ENCODE measurements at regions not wholly inside any gene's neighbourhood (a gene's known extent, or its start where the extent isn't known, plus 50 kb on each side); places are given as distances from the start of the nearest gene placed in this dataset.
A peak's percentile ranks its signal among the peaks of the same experiment; 100 is the strongest.

- ATAC-seq (no peak), DNase-seq (no peak)
- H3K4me3 ChIP-seq, result no peak overlapping the region
- intact Hi-C loops (cut with DNase I, micrococcal nuclease), result no loop called here
- no peaks in the 10 kb centered on the region for H3K36me3 ChIP-seq (ENCODE audit: low read depth)
- no peaks in the 10 kb centered on the region for H3K9me3 ChIP-seq
- no peak for TF ChIP-seq CTCF (IDR thresholded peaks at IDR 0.05)
- peaks cover 11% of the 10 kb centered on the region for H3K4me1 ChIP-seq (ENCODE audit: low read depth)
Observed at GRCh38 chr5:88144219-88145001, 124.2 kb downstream of the TMEM161B start.

- peaks cover 11% of the 10 kb centered on the region for H3K4me1 ChIP-seq (ENCODE audit: low read depth)
- no peak overlapping the region for H3K4me3 ChIP-seq
- intact Hi-C loops (cut with DNase I, micrococcal nuclease), result no loop called here
- DNase-seq, result no peak
- no peaks in the 10 kb centered on the region for H3K9me3 ChIP-seq
- H3K36me3 ChIP-seq (ENCODE audit: low read depth), result no peaks in the 10 kb centered on the region
- ATAC-seq, result no peak
- no peak for TF ChIP-seq CTCF (IDR thresholded peaks at IDR 0.05)
Observed at GRCh38 chr5:88143693-88144218, 124.9 kb downstream of the TMEM161B start.

GRCh38 chr5:88142886-88143692 is 125.6 kb downstream of the TMEM161B start:
- ATAC-seq, result no peak

GRCh38 chr5:88142636-88142885 is 126.1 kb downstream of the TMEM161B start:
- DNase-seq (no peak), ATAC-seq (no peak)
- Histone ChIP-seq H3K36me3 (ENCODE audit: low read depth) (no peaks in the 10 kb centered on the region), H3K9me3 (no peaks in the 10 kb centered on the region), H3K4me3 (no peak overlapping the region), H3K4me1 (ENCODE audit: low read depth) (peaks cover 11% of the 10 kb centered on the region)
- intact Hi-C loops (cut with DNase I, micrococcal nuclease), result no loop called here
- TF ChIP-seq CTCF (IDR thresholded peaks at IDR 0.05), result no peak

More at GRCh38 chr5:88142886-88143692, 125.6 kb downstream of the TMEM161B start:
- Histone ChIP-seq H3K4me1 (ENCODE audit: low read depth) (peaks cover 11% of the 10 kb centered on the region), H3K36me3 (ENCODE audit: low read depth) (no peaks in the 10 kb centered on the region), H3K4me3 (no peak overlapping the region), H3K9me3 (no peaks in the 10 kb centered on the region)
- intact Hi-C loops (cut with DNase I, micrococcal nuclease), result no loop called here
- no peak for DNase-seq
- TF ChIP-seq CTCF (IDR thresholded peaks at IDR 0.05), result no peak

GRCh38 chr5:88140856-88141752 is 127.5 kb downstream of the TMEM161B start:
- H3K4me1 ChIP-seq (ENCODE audit: low read depth), result peaks cover 11% of the 10 kb centered on the region
- TF ChIP-seq CTCF (IDR thresholded peaks at IDR 0.05), result peak; percentile 28
- peak; percentile 98 for ATAC-seq
- peak; percentile 89 to 94 (median 93) for DNase-seq
- no peak overlapping the region for H3K4me3 ChIP-seq
- H3K9me3 ChIP-seq, result no peaks in the 10 kb centered on the region
- intact Hi-C loops (cut with DNase I, micrococcal nuclease), result no loop called here
- no peaks in the 10 kb centered on the region for H3K36me3 ChIP-seq (ENCODE audit: low read depth)

Data from mucosa of descending colon (tissue), 3 donors.